A673 (cell line): ENCODE measurements at regions not wholly inside any gene's neighbourhood (a gene's known extent, or its start where the extent isn't known, plus 50 kb on each side); places are given as distances from the start of the nearest gene placed in this dataset.

Source experiments
- BruUV-seq: library from RNA; stranded (reverse); fragments of 400-500 nt; replicated peaks from 2 replicates; lab custom pipeline; 2021; lab: Mats Ljungman, UMichigan
- CTCF ChIA-PET: fragments of 300-600 bp; sonication (Branson Sonifier 250); formaldehyde crosslinking; loops from one replicate; lab custom pipeline; 2022; ENCODE audit warnings: antibody characterized with exemption; lab: Charles Lee
- POLR2A ChIA-PET: fragments of 300-600 bp; sonication (Branson Sonifier 250); formaldehyde crosslinking; loops from one replicate; lab custom pipeline; 2022; ENCODE audit warnings: antibody characterized with exemption; ENCODE audit not compliant: low non-redundant PET; lab: Charles Lee
- DNase-seq: peaks from one replicate; pipeline ENCODE4 v3.0.0-alpha.2; 2015; ENCODE audit warnings: low spot score
- H3K27ac ChIP-seq: fragments of 200-600 bp; sonication (generic); 2 replicates; pipeline ENCODE4 v1.5.1; 2016; ENCODE audit warnings: mixed run types, low read depth, mild to moderate bottlenecking, mixed read lengths, antibody characterized with exemption, low read length; ENCODE audit not compliant: poor library complexity, severe bottlenecking
- H3K27me3 ChIP-seq: fragments of 200-600 bp; sonication (generic); replicated peaks from 2 replicates; pipeline ENCODE4 v1.6.1; 2017; ENCODE audit warnings: mixed run types, low read depth, mild to moderate bottlenecking, mixed read lengths, antibody characterized with exemption, low read length; ENCODE audit not compliant: insufficient read depth, poor library complexity
- H3K36me3 ChIP-seq: fragments of 200-600 bp; sonication (generic); 2 replicates; pipeline ENCODE4 v1.6.1; 2016; ENCODE audit warnings: mixed run types, mild to moderate bottlenecking, mixed read lengths, antibody characterized with exemption, low read length; ENCODE audit not compliant: insufficient read depth, poor library complexity, severe bottlenecking
- H3K4me1 ChIP-seq: fragments of 200-600 bp; sonication (generic); 2 replicates; pipeline ENCODE4 v1.6.1; 2017; ENCODE audit warnings: mixed run types, mild to moderate bottlenecking, mixed read lengths, antibody characterized with exemption, low read length; ENCODE audit not compliant: insufficient read depth, poor library complexity, severe bottlenecking
- H3K4me3 ChIP-seq: fragments of 200-600 bp; sonication (generic); 2 replicates; pipeline ENCODE4 v1.5.1; 2016; ENCODE audit warnings: low read depth, mixed run types, mild to moderate bottlenecking, mixed read lengths, low read length; ENCODE audit not compliant: poor library complexity, severe bottlenecking
- H3K9me3 ChIP-seq: fragments of 200-600 bp; sonication (generic); 2 replicates; pipeline ENCODE4 v1.6.1; 2016; ENCODE audit warnings: mixed run types, low read depth, mild to moderate bottlenecking, mixed read lengths, antibody characterized with exemption, low read length; ENCODE audit not compliant: poor library complexity, severe bottlenecking
- CTCF ChIP-seq: fragments of 300-800, 200-600 bp; sonication (generic); conservative IDR thresholded peaks from 2 replicates; pipeline ENCODE4 v1.5.1; 2017; ENCODE audit warnings: low read depth, mild to moderate bottlenecking, antibody characterized with exemption, low read length, moderate library complexity, mixed read lengths
- EZH2 ChIP-seq: fragments of 200-600 bp; sonication (generic); IDR thresholded peaks from 2 replicates; pipeline ENCODE4 v1.6.1; 2017; ENCODE audit warnings: borderline replicate concordance, low read depth, mild to moderate bottlenecking, mixed read lengths, antibody characterized with exemption, low read length; ENCODE audit not compliant: poor library complexity, severe bottlenecking
- intact Hi-C: fragments of 100-400 bp; cut with micrococcal nuclease; formaldehyde crosslinking; loops from one replicate; pipeline ENCODE4 v1.10.0; 2022; ENCODE audit not compliant: unreplicated experiment

GRCh38 chr7:113199136-113199535, 80.8 kb upstream of the SMIM30 start:
- POLR2A ChIA-PET = no interaction called here
- no TSS peak for BruUV-seq
- Histone ChIP-seq H3K4me3 (no peak overlapping the region), H3K27me3 (no peaks in the 10 kb centered on the region), H3K27ac (no peak overlapping the region), H3K36me3 (no peaks in the 10 kb centered on the region), H3K9me3 (no peaks in the 10 kb centered on the region), H3K4me1 (no peaks in the 10 kb centered on the region)
- CTCF ChIA-PET = no interaction called here
- no peak for DNase-seq
- intact Hi-C loops = no loop called here
- no peak for TF ChIP-seq CTCF
- no peak for TF ChIP-seq EZH2

- Histone ChIP-seq H3K4me3 (no peak overlapping the region), H3K27me3 (no peaks in the 10 kb centered on the region), H3K36me3 (no peaks in the 10 kb centered on the region), H3K9me3 (no peaks in the 10 kb centered on the region), H3K27ac (no peak overlapping the region), H3K4me1 (no peaks in the 10 kb centered on the region)
- no peak for DNase-seq
- no TSS peak for BruUV-seq
- intact Hi-C loops = no loop called here
- TF ChIP-seq CTCF (no peak), EZH2 (no peak)
- ChIA-PET POLR2A (no interaction called here), CTCF (no interaction called here)
These were observed 79.9 kb upstream of the SMIM30 start for GRCh38 chr7:113198226-113198625.

- DNase-seq = no peak
- intact Hi-C loops = no loop called here
- TF ChIP-seq CTCF (no peak), EZH2 (no peak)
- Histone ChIP-seq H3K27me3 (no peaks in the 10 kb centered on the region), H3K36me3 (no peaks in the 10 kb centered on the region), H3K4me1 (no peaks in the 10 kb centered on the region), H3K9me3 (no peaks in the 10 kb centered on the region), H3K4me3 (no peak overlapping the region), H3K27ac (no peak overlapping the region)
- POLR2A ChIA-PET = no interaction called here
- no TSS peak for BruUV-seq
- CTCF ChIA-PET = no interaction called here
These were observed 78.9 kb upstream of the SMIM30 start for GRCh38 chr7:113197274-113197673.
